ENCODE measurements at regions not wholly inside any gene's neighbourhood (a gene's known extent, or its start where the extent isn't known, plus 50 kb on each side); places are given as distances from the start of the nearest gene placed in this dataset.
A peak's percentile ranks its signal among the peaks of the same experiment; 100 is the strongest.
"Not testable (repeated sequence)": the region's sequence is repeated elsewhere in the genome, so short reads cannot be mapped to it uniquely, and the experiment has no call there.

DNA sequence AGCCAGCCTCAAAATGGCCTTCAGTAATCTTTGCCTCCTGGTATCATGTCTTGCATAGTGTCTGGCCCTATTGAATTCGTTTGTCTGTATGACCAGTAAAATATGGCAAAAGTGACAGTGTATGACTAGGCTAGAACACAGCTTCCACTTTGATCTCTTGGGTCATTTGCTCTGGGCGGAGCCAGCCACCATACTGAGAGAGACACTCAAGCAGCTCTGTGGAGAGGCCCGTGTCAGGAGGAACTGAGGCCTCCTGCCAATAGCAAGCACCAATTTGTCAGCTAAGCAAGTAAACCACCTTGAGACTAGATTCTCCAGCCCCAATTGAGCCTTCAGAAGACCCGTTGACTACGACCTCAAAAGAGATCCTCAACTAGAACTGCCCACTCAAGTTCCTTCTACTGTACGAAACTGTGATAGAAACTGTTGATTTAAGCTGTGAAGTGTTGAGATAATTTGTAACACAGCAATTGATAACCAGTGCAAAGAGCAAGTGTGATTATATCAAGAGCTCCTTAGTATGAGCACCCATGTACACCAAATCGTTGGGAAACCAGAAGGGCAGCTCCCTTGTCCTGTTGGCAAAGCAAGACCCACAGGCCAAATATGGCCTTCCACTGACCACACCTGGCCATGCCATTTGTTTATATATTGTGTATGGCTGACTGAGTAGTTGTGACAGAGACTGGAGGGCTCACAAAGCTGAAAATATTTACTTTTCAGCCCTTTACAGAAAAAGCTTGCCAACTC, 52.7 kb upstream of the SERBP1 start:
- no peak for DNase-seq (ENCODE audit: low spot score)

GRCh38 chr1:67484492-67484891, 54.3 kb upstream of the SERBP1 start:
- no peak for DNase-seq (ENCODE audit: low spot score)

DNA sequence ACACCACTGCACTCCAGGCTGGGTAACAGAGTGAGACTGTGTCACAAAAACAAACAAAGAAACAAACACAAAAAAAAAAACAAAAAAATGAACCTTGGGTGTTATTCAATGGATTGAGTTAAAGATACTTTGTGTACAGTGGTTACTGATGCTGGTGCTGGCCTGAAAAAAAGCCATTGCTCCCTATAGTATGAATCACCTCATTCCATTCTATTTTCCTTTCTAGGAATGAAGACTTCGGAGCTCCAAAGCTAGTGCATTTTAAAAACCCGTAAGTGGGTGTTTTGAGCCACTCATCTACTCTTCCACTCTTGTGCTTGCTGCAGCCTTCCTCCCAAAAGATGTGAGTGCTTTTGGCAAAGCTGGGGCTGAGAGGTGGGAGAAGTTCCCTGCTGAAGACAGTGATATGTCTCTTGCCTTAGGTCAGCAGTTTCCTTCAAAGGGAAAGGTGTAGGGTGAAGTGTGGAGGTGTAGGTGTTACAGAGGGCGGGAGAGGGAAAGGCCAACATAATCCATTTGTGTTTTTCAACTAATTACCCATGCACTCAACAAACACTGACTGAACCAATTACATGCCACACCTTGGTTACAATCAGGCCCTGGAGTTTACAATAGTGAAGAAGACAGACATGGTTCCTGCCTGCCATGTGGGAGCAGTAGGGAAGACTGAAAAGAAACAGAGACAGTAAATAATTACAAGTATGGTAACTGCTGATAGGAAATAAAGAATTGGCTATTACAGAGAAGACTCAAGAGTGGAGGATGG, 55.0 kb upstream of the SERBP1 start:
- DNase-seq (ENCODE audit: low spot score): no peak

DNA sequence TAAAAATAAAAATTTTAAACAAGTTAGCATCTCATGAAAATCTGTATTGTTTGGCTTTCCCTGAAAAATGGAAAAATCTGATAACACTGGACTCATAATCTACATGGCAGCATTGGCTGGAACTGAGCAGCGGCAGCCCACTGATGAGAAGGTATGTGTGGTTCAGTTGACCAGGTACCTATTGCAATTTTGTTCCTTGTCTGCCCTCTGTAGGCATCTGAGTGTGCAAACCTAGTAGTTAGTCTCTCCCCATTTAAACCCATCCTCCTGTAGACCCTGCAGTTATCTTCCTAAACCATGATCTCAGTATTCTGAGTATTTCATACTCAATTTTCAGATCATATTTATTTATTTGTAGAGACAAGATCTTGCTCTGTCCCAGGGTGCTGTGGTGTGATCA, 59.4 kb upstream of the SERBP1 start:
- no peak for DNase-seq (ENCODE audit: low spot score)

DNA sequence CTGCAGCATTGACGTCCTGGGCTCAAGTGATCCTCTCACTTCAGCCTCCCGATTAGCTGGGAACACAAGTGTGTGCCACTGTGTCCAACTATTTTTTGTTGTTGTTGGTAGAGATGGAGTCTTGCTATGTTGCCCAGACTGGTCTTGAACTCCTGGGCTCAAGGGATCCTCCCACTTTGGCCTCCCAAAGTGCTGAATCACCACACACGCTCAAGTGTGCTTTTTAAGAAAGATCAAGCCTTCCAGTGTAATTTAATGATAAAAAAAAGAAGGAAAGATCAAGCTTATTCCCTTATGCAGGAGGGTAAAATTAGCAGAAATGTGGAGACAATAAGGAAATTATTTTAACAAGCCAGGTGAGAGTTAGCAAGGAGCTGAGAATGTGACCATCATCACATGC, 61.1 kb upstream of the SERBP1 start:
- DNase-seq (ENCODE audit: low spot score): no peak

DNA sequence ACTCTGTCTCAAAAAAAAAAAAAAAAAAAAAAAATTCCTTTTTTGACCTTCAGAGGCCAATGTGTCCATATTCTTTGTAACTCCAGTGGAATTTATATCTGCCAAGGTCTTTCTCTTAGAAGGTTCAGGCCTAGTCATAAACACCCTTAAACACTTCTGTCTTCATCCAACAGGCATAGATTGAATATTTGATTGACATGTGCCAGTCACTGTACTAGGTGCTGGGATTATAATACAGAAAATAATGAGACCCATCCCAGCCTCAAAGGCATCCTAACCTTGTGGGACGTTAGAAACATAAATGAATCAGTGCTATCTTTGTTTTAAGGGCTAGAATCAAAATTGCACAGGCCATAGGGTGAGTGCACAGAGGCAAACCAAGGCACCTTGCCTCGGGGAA, 62.9 kb upstream of the SERBP1 start:
- DNase-seq (ENCODE audit: low spot score): no peak

GRCh38 chr1:67495327-67495726, 65.1 kb upstream of the SERBP1 start:
- no peak for DNase-seq (ENCODE audit: low spot score)

DNA sequence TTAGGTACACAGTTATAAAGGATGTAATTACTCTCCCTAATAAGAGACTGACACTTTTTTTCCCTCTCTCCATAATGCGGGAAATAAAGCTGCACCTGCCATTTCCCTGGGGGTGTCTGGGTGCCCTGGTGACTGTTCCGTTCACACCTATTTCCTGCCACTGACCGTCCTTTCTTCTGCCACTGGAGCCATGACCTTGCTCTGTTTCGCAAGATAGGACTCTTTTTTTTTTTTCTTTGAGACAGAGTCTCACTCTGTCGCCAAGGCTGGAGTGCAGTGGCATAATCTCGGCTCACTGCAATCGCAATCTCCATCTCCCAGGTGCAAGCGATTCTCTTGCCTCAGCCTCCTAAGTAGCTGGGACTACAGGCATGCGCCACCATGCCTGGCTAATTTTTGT, 66.1 kb upstream of the SERBP1 start:
- DNase-seq (ENCODE audit: low spot score): no peak

GRCh38 chr1:67500413-67500959, 70.3 kb upstream of the SERBP1 start:
- DNase-seq (ENCODE audit: low spot score): peak; percentile 89

GRCh38 chr1:67503974-67504373, 73.8 kb upstream of the SERBP1 start:
- DNase-seq (ENCODE audit: low spot score): no peak

GRCh38 chr1:67513392-67514294, 83.4 kb upstream of the SERBP1 start:
- not testable (repeated sequence) for DNase-seq (ENCODE audit: low spot score)

DNA sequence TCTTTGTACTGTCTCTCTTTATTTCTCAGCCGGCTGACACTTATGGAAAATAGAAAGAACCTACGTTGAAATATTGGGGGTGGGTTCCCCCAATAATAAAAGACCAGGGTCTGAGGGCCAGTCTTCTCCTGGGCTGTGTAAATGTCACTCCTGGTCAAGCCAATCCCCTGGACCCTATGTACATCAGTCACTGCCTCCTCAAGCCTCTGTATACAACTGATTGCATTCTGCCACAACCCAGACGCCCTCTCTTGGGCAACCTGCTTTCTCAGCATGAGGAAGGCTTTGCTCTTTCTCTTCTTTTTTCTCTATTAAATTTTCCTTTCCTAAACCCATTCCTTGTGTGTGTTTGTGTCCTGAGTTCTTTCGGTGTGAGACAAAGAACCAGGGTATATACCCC, 84.1 kb upstream of the SERBP1 start:
- DNase-seq (ENCODE audit: low spot score): no peak

GRCh38 chr1:67514786-67515185, 84.6 kb upstream of the SERBP1 start:
- DNase-seq (ENCODE audit: low spot score): no peak

DNA sequence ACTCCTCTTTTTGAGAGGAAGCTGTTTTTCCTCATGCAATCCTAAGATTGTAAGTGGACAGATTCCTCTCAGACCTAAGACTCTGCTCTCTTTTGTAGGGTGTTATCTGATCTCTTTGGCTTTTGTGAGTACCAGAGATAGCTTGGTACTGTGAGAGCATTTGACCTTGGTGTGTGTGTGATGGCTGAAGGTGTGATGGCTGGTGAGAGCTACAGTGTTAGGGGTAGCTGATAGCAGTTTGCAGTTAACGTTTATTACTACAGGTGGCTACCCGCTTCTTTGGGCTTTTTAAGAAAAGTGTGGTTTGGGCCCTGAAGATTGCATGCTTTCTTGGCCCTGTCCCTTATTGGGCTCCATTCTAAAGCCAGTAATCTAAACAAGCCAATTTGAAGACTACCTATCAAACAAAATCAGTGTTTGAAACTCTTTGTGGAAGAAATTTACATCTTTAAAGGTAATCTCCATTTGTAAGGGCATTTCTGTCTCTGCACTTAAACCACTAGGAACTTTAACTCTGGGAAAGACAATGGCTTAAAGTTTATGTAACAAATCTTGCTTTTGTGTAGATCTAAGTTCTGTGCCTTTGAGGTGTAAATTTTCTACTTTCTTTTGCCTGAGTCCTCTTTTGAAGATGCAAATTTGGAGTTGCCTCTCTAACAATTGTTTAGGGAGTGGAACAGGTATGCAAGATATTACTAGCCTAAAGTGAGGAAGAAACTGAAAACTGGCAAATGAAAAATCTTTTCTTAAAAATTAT, 85.3 kb upstream of the SERBP1 start:
- DNase-seq (ENCODE audit: low spot score): no peak

DNA sequence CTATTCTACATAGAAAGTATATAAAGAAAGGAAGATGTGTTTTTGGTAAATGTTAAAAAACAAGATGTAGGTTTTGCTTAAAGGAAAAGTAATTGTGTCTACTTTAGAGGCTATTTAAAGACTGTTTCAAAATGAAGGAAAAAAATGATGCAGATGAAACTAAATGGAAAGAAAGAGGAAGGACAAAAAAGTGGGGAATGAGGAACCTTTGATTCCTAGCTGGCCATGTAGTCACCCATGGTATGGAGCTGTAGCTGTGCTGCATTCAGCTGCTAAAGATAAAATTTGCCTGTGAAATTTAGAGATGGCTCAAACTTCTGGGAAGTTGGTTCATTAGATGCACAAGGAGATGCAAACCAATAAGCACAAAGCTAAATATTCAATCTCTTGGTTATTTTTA, 86.8 kb upstream of the SERBP1 start:
- DNase-seq (ENCODE audit: low spot score): no peak

DNA sequence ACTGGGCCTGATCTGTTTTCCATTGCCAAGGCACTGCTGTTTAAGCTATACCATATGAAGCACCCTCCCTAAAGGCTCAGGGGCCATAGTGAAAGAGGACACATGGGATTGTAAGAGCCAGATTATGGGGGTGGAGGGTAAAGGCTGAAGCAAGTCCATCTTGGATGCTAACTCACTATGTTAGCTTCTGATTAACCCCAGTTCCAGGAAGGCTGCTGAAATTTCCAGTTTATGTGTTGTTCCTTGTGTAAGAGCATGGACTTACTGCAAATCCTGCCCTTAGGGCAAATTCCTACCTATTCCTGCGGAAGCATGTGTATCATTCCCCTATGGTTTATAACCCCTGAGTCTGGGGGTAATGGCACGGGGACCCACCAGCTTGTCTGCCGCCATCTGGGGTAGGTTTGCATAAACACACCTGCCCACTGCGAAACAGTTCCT, 91.8 kb upstream of the SERBP1 start:
- DNase-seq (ENCODE audit: low spot score): no peak

GRCh38 chr1:67522793-67523192, 92.6 kb upstream of the SERBP1 start:
- no peak for DNase-seq (ENCODE audit: low spot score)

- no peak for DNase-seq (ENCODE audit: low spot score)
Measured at GRCh38 chr1:67524143-67525052, 94.2 kb upstream of the SERBP1 start.

GRCh38 chr1:67525053-67525760, 95.0 kb upstream of the SERBP1 start:
- no peak for DNase-seq (ENCODE audit: low spot score)

- DNase-seq (ENCODE audit: low spot score): no peak
Measured at GRCh38 chr1:67528141-67528540, 97.9 kb upstream of the SERBP1 start.

Measured in H4 (cell line).